HFFc6 (cell line): ENCODE measurements at regions not wholly inside any gene's neighbourhood (a gene's known extent, or its start where the extent isn't known, plus 50 kb on each side); places are given as distances from the start of the nearest gene placed in this dataset.

ENCODE experiments used
- DNase-seq: peaks from one replicate; pipeline ENCODE4 v3.0.0-alpha.2; 2018
- H3K27ac Mint-ChIP-seq: 2 replicates; pipeline ENCODE4 v1.8.0; 2020; ENCODE audit warnings: mild to moderate bottlenecking, mixed read lengths
- H3K27me3 Mint-ChIP-seq: 2 replicates; pipeline ENCODE4 v1.8.0; 2021; ENCODE audit warnings: mild to moderate bottlenecking, moderate library complexity, mixed read lengths; ENCODE audit not compliant: insufficient read depth
- H3K36me3 Mint-ChIP-seq: 2 replicates; pipeline ENCODE4 v1.8.0; 2021; ENCODE audit warnings: low read depth, mixed read lengths
- H3K4me1 Mint-ChIP-seq: 2 replicates; pipeline ENCODE4 v1.8.0; 2020; ENCODE audit warnings: low read depth, mixed read lengths
- H3K4me3 Mint-ChIP-seq: 2 replicates; pipeline ENCODE4 v1.8.0; 2020; ENCODE audit warnings: mild to moderate bottlenecking, moderate library complexity, mixed read lengths
- H3K9me3 Mint-ChIP-seq: 2 replicates; pipeline ENCODE4 v1.8.0; 2020; ENCODE audit warnings: mild to moderate bottlenecking, mixed read lengths
- TF ChIP-seq, protein P1 (sequence below): fragments of 200-600 bp; sonication (generic); IDR thresholded peaks from 2 replicates; pipeline ENCODE4 v1.5.0; 2021; ENCODE audit warnings: antibody characterized with exemption, mild to moderate bottlenecking

GRCh38 chrX:150163221-150163930 lies 199.7 kb upstream of the MAMLD1 start:
- TF ChIP-seq, protein P1, sequence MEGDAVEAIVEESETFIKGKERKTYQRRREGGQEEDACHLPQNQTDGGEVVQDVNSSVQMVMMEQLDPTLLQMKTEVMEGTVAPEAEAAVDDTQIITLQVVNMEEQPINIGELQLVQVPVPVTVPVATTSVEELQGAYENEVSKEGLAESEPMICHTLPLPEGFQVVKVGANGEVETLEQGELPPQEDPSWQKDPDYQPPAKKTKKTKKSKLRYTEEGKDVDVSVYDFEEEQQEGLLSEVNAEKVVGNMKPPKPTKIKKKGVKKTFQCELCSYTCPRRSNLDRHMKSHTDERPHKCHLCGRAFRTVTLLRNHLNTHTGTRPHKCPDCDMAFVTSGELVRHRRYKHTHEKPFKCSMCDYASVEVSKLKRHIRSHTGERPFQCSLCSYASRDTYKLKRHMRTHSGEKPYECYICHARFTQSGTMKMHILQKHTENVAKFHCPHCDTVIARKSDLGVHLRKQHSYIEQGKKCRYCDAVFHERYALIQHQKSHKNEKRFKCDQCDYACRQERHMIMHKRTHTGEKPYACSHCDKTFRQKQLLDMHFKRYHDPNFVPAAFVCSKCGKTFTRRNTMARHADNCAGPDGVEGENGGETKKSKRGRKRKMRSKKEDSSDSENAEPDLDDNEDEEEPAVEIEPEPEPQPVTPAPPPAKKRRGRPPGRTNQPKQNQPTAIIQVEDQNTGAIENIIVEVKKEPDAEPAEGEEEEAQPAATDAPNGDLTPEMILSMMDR, result no peak
- no peaks in the 10 kb centered on the region for H3K36me3 Mint-ChIP-seq
- no peaks in the 10 kb centered on the region; the same call in 1 of the 2 replicates for H3K27me3 Mint-ChIP-seq
- no peak overlapping the region for H3K4me3 Mint-ChIP-seq
- no peak overlapping the region for H3K27ac Mint-ChIP-seq
- peaks cover 17% of the 10 kb centered on the region for H3K4me1 Mint-ChIP-seq
- H3K9me3 Mint-ChIP-seq, result no peaks in the 10 kb centered on the region
- no peak for DNase-seq

DNA sequence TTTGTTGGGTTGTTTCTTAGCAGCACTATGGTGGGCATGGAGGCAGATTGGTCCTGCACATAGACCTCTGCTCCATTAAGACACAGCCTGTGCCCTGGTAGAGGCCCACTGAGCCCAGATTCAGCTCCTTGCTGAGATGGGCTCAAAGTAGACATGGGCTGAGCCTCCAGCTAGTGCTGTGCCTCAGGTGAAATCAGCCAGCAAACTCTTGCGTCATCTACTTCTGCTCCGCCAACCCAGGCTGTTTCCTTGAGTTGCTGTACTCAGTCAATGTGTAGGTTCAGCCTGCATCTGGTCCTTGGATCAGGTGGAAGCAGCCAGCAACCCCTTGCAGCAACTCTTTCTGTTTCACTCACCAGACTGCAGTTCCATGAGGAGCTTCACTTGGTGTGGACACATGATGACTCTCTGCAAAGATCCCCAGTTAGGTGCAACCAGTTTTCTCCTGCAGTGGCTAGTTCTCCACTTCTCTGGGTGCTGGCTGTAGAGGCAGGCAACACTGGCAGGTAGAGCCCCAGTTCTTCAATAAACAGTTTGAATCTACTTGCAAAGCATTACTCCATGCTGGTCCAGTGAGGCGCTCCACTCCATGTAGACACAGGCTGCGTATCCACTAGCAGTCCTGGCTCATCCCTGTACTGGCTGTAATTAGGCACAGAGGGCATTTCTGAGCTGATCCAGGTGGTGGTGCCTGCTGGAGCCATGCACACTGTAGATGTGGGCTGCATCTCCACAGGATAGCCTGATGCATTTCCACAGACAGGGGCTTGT lies 199.0 kb upstream of the MAMLD1 start:
- H3K9me3 Mint-ChIP-seq, result no peaks in the 10 kb centered on the region

GRCh38 chrX:150164971-150165600 lies 198.0 kb upstream of the MAMLD1 start:
- no peaks in the 10 kb centered on the region for H3K9me3 Mint-ChIP-seq
- H3K4me1 Mint-ChIP-seq, result peaks cover 17% of the 10 kb centered on the region
- TF ChIP-seq, protein P1, result no peak
- no peak overlapping the region for H3K4me3 Mint-ChIP-seq
- DNase-seq, result no peak
- H3K27ac Mint-ChIP-seq, result no peak overlapping the region
- H3K36me3 Mint-ChIP-seq, result no peaks in the 10 kb centered on the region
- no peaks in the 10 kb centered on the region; the same call in 1 of the 2 replicates for H3K27me3 Mint-ChIP-seq

More for the DNA sequence above, 199.0 kb upstream of the MAMLD1 start:
- no peaks in the 10 kb centered on the region for H3K36me3 Mint-ChIP-seq
- no peaks in the 10 kb centered on the region; the same call in 1 of the 2 replicates for H3K27me3 Mint-ChIP-seq
- DNase-seq, result no peak
- H3K27ac Mint-ChIP-seq, result no peak overlapping the region
- TF ChIP-seq, protein P1, result no peak
- H3K4me1 Mint-ChIP-seq, result peaks cover 17% of the 10 kb centered on the region
- H3K4me3 Mint-ChIP-seq, result no peak overlapping the region

DNA sequence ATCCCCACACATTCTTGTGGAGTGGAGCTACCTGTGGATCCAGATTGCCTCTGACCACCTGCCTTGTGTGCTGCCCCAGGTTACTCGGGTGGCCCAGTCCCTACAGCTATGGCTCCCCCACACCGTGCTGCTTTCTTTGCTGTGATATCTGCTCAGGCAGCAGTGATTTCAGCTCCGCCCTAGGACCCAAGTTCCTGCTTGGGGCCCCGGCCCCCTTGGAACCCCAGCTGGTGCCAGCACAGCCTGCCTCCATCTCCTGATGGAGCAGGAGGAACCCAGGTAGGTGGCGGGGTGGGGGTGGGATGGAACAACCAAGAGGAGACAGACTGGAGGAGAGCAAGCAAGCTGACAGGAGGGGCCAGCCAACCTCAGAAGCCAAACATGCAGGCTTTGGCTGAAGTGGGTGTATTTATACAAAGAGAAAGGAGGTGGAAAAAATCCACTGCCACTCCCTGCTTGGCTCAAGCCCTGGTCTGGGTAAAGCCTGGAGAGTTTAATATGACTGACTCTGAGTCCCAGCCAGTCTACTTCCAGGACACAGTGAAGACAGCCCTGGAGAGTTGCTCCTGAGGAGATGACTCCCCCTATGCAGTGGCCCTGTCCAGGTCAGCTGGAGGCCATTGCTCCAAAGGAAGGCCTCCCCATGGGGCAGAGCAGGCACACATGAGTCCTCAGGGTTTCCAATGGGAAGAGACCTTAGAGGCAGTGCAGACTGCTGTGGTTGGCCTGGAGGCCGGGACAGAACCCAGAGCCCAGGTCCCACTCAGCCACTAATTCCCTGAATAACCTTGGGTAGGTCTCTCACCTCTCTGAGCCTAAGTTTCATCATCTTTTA lies 197.1 kb upstream of the MAMLD1 start:
- Mint-ChIP-seq H3K27me3 (no peaks in the 10 kb centered on the region; the same call in 1 of the 2 replicates), H3K9me3 (no peaks in the 10 kb centered on the region), H3K4me3 (no peak overlapping the region), H3K36me3 (no peaks in the 10 kb centered on the region), H3K4me1 (peaks cover 15% of the 10 kb centered on the region), H3K27ac (no peak overlapping the region)
- TF ChIP-seq, protein P1, result no peak
- DNase-seq, result no peak
